Heart right ventricle (tissue), 16 donors: ENCODE measurements at regions not wholly inside any gene's neighbourhood (a gene's known extent, or its start where the extent isn't known, plus 50 kb on each side); places are given as distances from the start of the nearest gene placed in this dataset.
"Not testable (repeated sequence)": the region's sequence is repeated elsewhere in the genome, so short reads cannot be mapped to it uniquely, and the experiment has no call there.

Experiments
- ATAC-seq, 8 donors: fragments of 200-7000 bp; cut with Tn5 transposase; one replicate each; pipeline ENCODE4 v1.9.1; 2020; ENCODE audit warnings: mild to moderate bottlenecking in 8 of 8, moderate library complexity in 8 of 8, moderate number of reproducible peaks in 1 of 8
- DNase-seq, 2 donors: peaks; one replicate each; pipeline ENCODE4 v3.0.0-alpha.2; 2020
- H3K27ac ChIP-seq, 10 donors: fragments of 200-600 bp; sonication (generic) in 2 of 10; one replicate each; pipeline versions ENCODE4 v1.5.0 to v1.8.0; 2020 to 2022; ENCODE audit warnings: mild to moderate bottlenecking in 3 of 10
- H3K27me3 ChIP-seq, 7 donors: fragments of 200-600 bp; one replicate each; pipeline ENCODE4 v1.8.0; 2021 to 2022; ENCODE audit warnings: mild to moderate bottlenecking in 2 of 7
- H3K36me3 ChIP-seq, 9 donors: fragments of 200-600 bp; sonication (generic) in 1 of 9; one replicate each; pipeline versions ENCODE4 v1.5.0 to v1.8.0; 2020 to 2022; ENCODE audit warnings: mild to moderate bottlenecking in 2 of 9
- H3K4me1 ChIP-seq, 9 donors: fragments of 200-600 bp; sonication (generic) in 1 of 9; one replicate each; pipeline versions ENCODE4 v1.5.0 to v1.8.0; 2020 to 2022; ENCODE audit warnings: mild to moderate bottlenecking in 4 of 9
- H3K4me3 ChIP-seq, 10 donors: fragments of 200-600 bp; sonication (generic) in 2 of 10; one replicate each; pipeline versions ENCODE4 v1.5.0 to v1.8.0; 2020 to 2022; ENCODE audit warnings: mild to moderate bottlenecking in 7 of 10, moderate library complexity in 2 of 10
- H3K9me3 ChIP-seq, 11 donors: fragments of 200-600 bp in 10 of 11; sonication (generic) in 2 of 11; one replicate each; pipeline versions ENCODE4 v1.5.0 to v1.8.0; 2013 to 2022; ENCODE audit warnings: mild to moderate bottlenecking in 2 of 11, control low read depth in 1 of 11, moderate library complexity in 1 of 11
- CTCF ChIP-seq, 9 donors: fragments of 200-600 bp; sonication (generic) in 2 of 9; IDR thresholded peaks; one replicate each; pipeline versions ENCODE4 v1.5.0 to v1.8.0; 2021 to 2022; ENCODE audit warnings: antibody characterized with exemption in 9 of 9, mild to moderate bottlenecking in 5 of 9, moderate library complexity in 1 of 9
- WGBS, 2 donors: extraction: QIAGEN DNeasy Blood & Tissue Kit; methylation state at CpG; one replicate each; pipeline ENCODE4 v1.1.7; 2013; ENCODE audit warnings: inconsistent platforms in 1 of 2; 5-methylcytosine and 5-hydroxymethylcytosine counted together
- intact Hi-C, 10 donors: fragments of 100-400 bp; cut with DNase I; formaldehyde crosslinking; loops; one replicate each; pipeline versions ENCODE4 v1.11.1 to v1.14.2; 2022
- donor health status: Arrhythmogenic right ventricular cardiomyopathy.
- donor health status: ischemic (EF 13 %, LVEDD 7.1; RV severe dilation, severe dysfunction).
- donor health status: healthy with polysubstance abuse.
- donor health status: DM: no; HTN: yes; CAD: no.
- donor health status: DM: no; HTN: no; CAD: no.
- donor health status: ischemic (EF 25% LVEDD 6.9; RV normal size, moderate dysfunction).
- donor health status: ischemic (EF 25% LVEDD 5.7; RV mildly dilated, moderate dysfunction).
- donor health status: healthy.
- donor health status: DM: yes; HTN: yes; CAD: no.
- donor health status: Ischemic cardiomyopathy.
- donor health status: ischemic (EF 35%, LVEDD 5.7; RV mildly dilated, moderate dysfunction).
- donor health status: nonischemic (EF 11% LVEDD 7.7; RV severe dilation, severe dysfunction).
- donor health status: DM: yes; HTN: yes; CAD: no.
- donor health status: PGD.
- donor health status: ischemic (EF 29% LVEDD 5.4; RV normal size, mild dysfunction).
- donor health status: nonischemic (EF 23%, LVEDD 6.1; RV moderate dilation, normal function).

DNA sequence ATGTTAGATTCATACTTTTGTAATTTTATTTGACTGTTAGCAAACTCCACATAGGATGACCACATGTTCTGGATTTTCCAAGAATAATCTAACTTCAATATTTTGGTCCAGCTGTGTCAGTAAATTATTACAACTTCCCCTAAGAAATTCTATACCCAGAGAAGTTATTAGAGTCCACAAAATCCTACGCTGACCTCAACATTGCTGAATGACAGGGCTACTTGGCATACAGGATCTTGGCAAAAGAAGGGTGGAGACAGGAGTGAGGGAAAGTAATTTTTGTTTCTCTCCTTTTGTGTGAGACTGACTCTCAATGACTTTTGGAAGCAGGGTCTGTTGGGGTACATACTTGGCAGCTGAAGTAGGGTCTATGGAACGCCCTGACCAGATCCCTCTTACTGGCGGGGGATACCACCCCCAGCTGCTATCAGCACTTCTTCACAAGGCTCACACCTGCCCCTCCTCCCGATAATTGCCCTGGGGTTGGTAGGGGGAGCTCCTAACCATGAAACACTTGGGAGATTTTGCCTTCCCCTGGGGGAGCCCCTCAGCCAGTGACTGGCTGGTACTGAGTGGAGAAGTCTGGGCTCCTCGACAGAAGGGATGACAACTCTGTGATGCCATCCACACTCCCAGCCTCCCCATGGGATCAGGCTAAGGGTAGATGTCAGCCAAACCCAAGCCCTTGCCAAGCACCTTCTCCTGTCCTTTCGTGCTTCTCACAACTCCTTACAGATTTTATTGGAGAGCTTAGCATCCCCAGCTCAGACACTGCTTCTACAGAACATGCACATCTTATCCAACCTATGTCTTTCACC is 110.6 kb upstream of the FHL2 start:
- no peak for TF ChIP-seq CTCF (IDR thresholded peaks at IDR 0.05)
- intact Hi-C loops, result loop anchor here in 2 of 10 donors (5.0 to 10.0 kb wide), 2 partner anchors 67 to 75 kb away; no protein-coding TSS in a partner anchor
- peak in 6 of 8 donors; percentile 41 to 78 (median 56) for ATAC-seq
- peak overlapping the region; percentile 36 to 76 (median 57) for H3K27ac ChIP-seq
- no peaks in the 10 kb centered on the region for H3K27me3 ChIP-seq
- H3K4me1 ChIP-seq, result peaks cover 0 to 37% (median 18%) of the 10 kb centered on the region in 9 donors
- H3K9me3 ChIP-seq, result peaks cover 0 to 3% (median 0%) of the 10 kb centered on the region in 11 donors
- no peaks in the 10 kb centered on the region for H3K36me3 ChIP-seq
- no peak for DNase-seq
- no peak overlapping the region for H3K4me3 ChIP-seq
- WGBS, 2 donors, result 40 to 48% methylated on average over 6 of the region's 6 CpGs

DNA sequence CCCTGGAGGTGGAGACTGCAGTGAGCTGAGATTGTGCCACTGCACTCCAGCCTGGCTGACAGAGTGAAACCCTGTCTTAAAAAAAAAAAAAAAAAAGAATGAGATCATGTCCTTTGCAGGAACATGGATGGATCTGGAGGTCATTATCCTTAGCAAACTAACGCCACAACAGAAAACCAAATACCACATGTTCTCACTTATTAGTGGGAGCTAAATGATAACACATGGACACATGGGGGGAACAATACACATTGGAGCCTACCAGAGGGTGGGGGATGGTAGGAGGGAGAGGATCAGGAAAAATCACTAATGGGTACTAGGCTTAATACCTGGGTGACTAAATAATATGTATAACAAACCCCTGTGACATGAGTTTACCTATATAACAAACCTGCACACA is 108.0 kb upstream of the FHL2 start:
- 38 to 50% methylated on average over 1 of the region's 1 CpG for WGBS, 2 donors
- H3K36me3 ChIP-seq, H3K27me3 ChIP-seq, H3K9me3 ChIP-seq, H3K27ac ChIP-seq, ATAC-seq, DNase-seq, H3K4me3 ChIP-seq: not testable (repeated sequence)
- peaks cover 0 to 42% (median 17%) of the 10 kb centered on the region in 9 donors for H3K4me1 ChIP-seq
- intact Hi-C loops, result loop anchor here in 1 of 10 donors (10.0 kb wide), 1 partner anchor 72 kb away; no protein-coding TSS in a partner anchor

DNA sequence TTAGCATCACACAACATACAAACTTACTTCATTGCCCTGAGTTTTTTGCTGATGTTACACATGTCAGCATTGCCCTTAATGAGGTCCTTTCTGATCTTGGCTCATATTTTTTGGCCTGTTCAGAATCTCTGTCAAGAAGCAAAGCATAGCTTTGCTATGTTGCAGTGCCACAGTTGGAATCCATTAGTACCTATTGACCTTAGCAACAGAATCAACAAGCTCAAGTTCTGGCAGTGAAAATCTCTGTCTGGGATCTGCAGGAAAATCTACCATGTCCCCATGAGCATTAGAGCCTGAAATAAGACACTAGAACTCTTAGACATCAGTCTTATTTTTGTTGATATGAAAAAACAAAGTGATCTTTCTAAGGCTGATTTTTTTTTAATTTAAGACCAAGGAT is 105.6 kb upstream of the FHL2 start:
- ATAC-seq (peak; percentile 34 to 84 (median 64)), DNase-seq (no peak)
- H3K4me3 ChIP-seq, result no peak overlapping the region
- H3K4me1 ChIP-seq, result peaks cover 0 to 26% (median 2%) of the 10 kb centered on the region in 9 donors
- no peaks in the 10 kb centered on the region for H3K27me3 ChIP-seq
- peaks cover 0 to 15% (median 0%) of the 10 kb centered on the region in 11 donors for H3K9me3 ChIP-seq
- intact Hi-C loops, result loop anchor here in 1 of 10 donors (10.0 kb wide), 1 partner anchor 70 kb away; no protein-coding TSS in a partner anchor
- H3K27ac ChIP-seq, result peak overlapping the region in 8 of 10 donors; percentile 11 to 66 (median 48)
- TF ChIP-seq CTCF (IDR thresholded peaks at IDR 0.05), result no peak
- H3K36me3 ChIP-seq, result no peaks in the 10 kb centered on the region

DNA sequence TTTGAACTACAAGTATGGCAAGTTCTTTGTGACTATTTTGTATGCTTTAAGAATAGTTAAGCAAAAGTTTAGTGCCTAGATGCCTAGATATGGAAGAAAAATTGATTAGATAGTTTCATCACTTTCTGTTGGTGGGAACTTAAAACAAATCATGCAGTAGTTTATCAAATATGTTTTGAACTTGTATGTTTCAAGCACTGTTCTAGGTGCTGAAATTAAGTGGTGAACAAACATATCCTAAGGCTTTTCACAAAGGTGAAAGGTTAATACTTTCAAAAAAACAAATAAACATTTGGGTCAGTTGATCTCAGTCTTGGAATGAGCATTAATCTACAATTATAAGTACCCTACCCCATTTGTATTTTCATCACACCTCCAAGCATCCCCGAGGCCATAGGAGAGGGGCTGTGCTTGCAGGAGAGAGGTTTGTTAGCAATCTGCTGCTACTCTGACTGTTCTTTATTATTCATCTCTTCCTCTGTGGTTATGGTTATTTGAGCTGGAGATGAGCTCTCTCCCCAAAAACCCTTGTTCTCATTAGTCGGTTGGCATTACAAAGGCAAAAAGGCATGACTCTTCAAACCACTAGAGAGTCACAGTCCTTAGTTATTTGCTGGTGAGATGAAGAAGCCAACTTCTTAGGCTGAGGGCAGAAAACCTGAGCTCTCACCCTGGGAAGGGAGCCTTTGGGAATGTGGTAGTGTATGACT is 103.9 kb upstream of the FHL2 start:
- ATAC-seq, result no peak
- peak overlapping the region in 2 of 10 donors; percentile 11 to 30 for H3K27ac ChIP-seq
- 74 to 81% methylated on average over 2 of the region's 2 CpGs for WGBS, 2 donors

More for the DNA sequence above, 103.9 kb upstream of the FHL2 start:
- H3K4me1 ChIP-seq, result peaks cover 0 to 34% (median 14%) of the 10 kb centered on the region in 9 donors
- H3K4me3 ChIP-seq, result no peak overlapping the region
- H3K9me3 ChIP-seq, result peaks cover 0 to 15% (median 0%) of the 10 kb centered on the region in 11 donors
- TF ChIP-seq CTCF (IDR thresholded peaks at IDR 0.05), result no peak
- H3K36me3 ChIP-seq, result no peaks in the 10 kb centered on the region
- intact Hi-C loops, result loop anchor here in 1 of 10 donors (10.0 kb wide), 1 partner anchor 68 kb away; no protein-coding TSS in a partner anchor
- no peak for DNase-seq
- H3K27me3 ChIP-seq, result no peaks in the 10 kb centered on the region
